ENCODE measurements at regions not wholly inside any gene's neighbourhood (a gene's known extent, or its start where the extent isn't known, plus 50 kb on each side); places are given as distances from the start of the nearest gene placed in this dataset.

- no peak for TF ChIP-seq CTCF (IDR thresholded peaks at IDR 0.05; ENCODE audit: unreplicated experiment)
- Mint-ChIP-seq H3K4me3 (ENCODE audit: low read depth) (no peak overlapping the region), H3K4me1 (ENCODE audit: low read depth) (no peaks in the 10 kb centered on the region), H3K27me3 (no peaks in the 10 kb centered on the region), H3K27ac (no peak overlapping the region), H3K9me3 (ENCODE audit: low read depth) (peaks cover 3% of the 10 kb centered on the region), H3K36me3 (ENCODE audit: insufficient read depth) (no peaks in the 10 kb centered on the region)
- DNase-seq (ENCODE audit: low spot score, unreplicated experiment), result no peak
These were observed 643.2 kb downstream of the LIG4 start for GRCh38 chr13:107572156-107572555.

GRCh38 chr13:107568181-107568580 is 647.2 kb downstream of the LIG4 start:
- H3K4me3 Mint-ChIP-seq (ENCODE audit: low read depth), result no peak overlapping the region
- H3K9me3 Mint-ChIP-seq (ENCODE audit: low read depth), result peaks cover 3% of the 10 kb centered on the region
- peaks cover 5% of the 10 kb centered on the region for H3K4me1 Mint-ChIP-seq (ENCODE audit: low read depth)
- no peaks in the 10 kb centered on the region for H3K36me3 Mint-ChIP-seq (ENCODE audit: insufficient read depth)
- H3K27ac Mint-ChIP-seq, result no peak overlapping the region
- DNase-seq (ENCODE audit: low spot score, unreplicated experiment), result no peak
- no peaks in the 10 kb centered on the region for H3K27me3 Mint-ChIP-seq
- no peak for TF ChIP-seq CTCF (IDR thresholded peaks at IDR 0.05; ENCODE audit: unreplicated experiment)

GRCh38 chr13:107563099-107563925 is 652.0 kb downstream of the LIG4 start:
- no peak overlapping the region for H3K27ac Mint-ChIP-seq
- H3K27me3 Mint-ChIP-seq, result peaks cover 3% of the 10 kb centered on the region
- TF ChIP-seq CTCF (IDR thresholded peaks at IDR 0.05; ENCODE audit: unreplicated experiment), result no peak
- H3K36me3 Mint-ChIP-seq (ENCODE audit: insufficient read depth), result no peaks in the 10 kb centered on the region
- no peaks in the 10 kb centered on the region for H3K9me3 Mint-ChIP-seq (ENCODE audit: low read depth)
- peaks cover 14% of the 10 kb centered on the region for H3K4me1 Mint-ChIP-seq (ENCODE audit: low read depth)
- H3K4me3 Mint-ChIP-seq (ENCODE audit: low read depth), result no peak overlapping the region
- DNase-seq (ENCODE audit: low spot score, unreplicated experiment), result no peak

- H3K4me3 Mint-ChIP-seq (ENCODE audit: low read depth), result no peak overlapping the region
- H3K27ac Mint-ChIP-seq, result no peak overlapping the region
- H3K4me1 Mint-ChIP-seq (ENCODE audit: low read depth), result peaks cover 14% of the 10 kb centered on the region
- peaks cover 3% of the 10 kb centered on the region for H3K27me3 Mint-ChIP-seq
- no peak for DNase-seq (ENCODE audit: low spot score, unreplicated experiment)
- no peaks in the 10 kb centered on the region for H3K9me3 Mint-ChIP-seq (ENCODE audit: low read depth)
- H3K36me3 Mint-ChIP-seq (ENCODE audit: insufficient read depth), result no peaks in the 10 kb centered on the region
- TF ChIP-seq CTCF (IDR thresholded peaks at IDR 0.05; ENCODE audit: unreplicated experiment), result no peak
These were observed 653.1 kb downstream of the LIG4 start for GRCh38 chr13:107562203-107562602.

GRCh38 chr13:107554460-107554859 is 660.9 kb downstream of the LIG4 start:
- Mint-ChIP-seq H3K4me1 (ENCODE audit: low read depth) (peaks cover 2% of the 10 kb centered on the region), H3K27ac (no peak overlapping the region), H3K4me3 (ENCODE audit: low read depth) (no peak overlapping the region), H3K27me3 (no peaks in the 10 kb centered on the region), H3K36me3 (ENCODE audit: insufficient read depth) (no peaks in the 10 kb centered on the region), H3K9me3 (ENCODE audit: low read depth) (no peaks in the 10 kb centered on the region)
- DNase-seq (ENCODE audit: low spot score, unreplicated experiment), result no peak
- TF ChIP-seq CTCF (IDR thresholded peaks at IDR 0.05; ENCODE audit: unreplicated experiment), result no peak

Measured in progenitor cell of endocrine pancreas (in vitro differentiated cells).